Vagina (tissue), 2 donors: ENCODE measurements at regions not wholly inside any gene's neighbourhood (a gene's known extent, or its start where the extent isn't known, plus 50 kb on each side); places are given as distances from the start of the nearest gene placed in this dataset.

Source experiments
- DNase-seq, 2 donors: peaks; one replicate each; pipeline ENCODE4 v3.0.0-alpha.2; 2017; ENCODE audit errors: extremely low spot score in 2 of 2
- H3K27ac ChIP-seq: fragments of 200-600 bp; sonication (generic); one replicate; pipeline ENCODE4 v1.5.1; 2019
- H3K27me3 ChIP-seq: fragments of 200-600 bp; sonication (generic); one replicate; pipeline ENCODE4 v1.5.1; 2019
- H3K36me3 ChIP-seq, 2 donors: fragments of 200-600 bp; sonication (generic); one replicate each; pipeline ENCODE4 v1.5.1; 2017 to 2019
- H3K4me1 ChIP-seq: fragments of 200-600 bp; sonication (generic); one replicate; pipeline ENCODE4 v1.5.1; 2019
- H3K4me3 ChIP-seq, 2 donors: fragments of 200-600 bp; sonication (generic); 1 replicate in 1 of 2; 2 replicates in 1 of 2; pipeline ENCODE4 v1.5.1; 2016 to 2019
- H3K9me3 ChIP-seq: fragments of 200-600 bp; sonication (generic); one replicate; pipeline ENCODE4 v1.5.1; 2019
- CTCF ChIP-seq, 3 experiments: fragments of 450-650 bp in 2 of 3; fragments of 200-600 bp in 1 of 3; sonication (generic) in 1 of 3; IDR thresholded peaks; one replicate each; pipeline ENCODE4 v1.5.1; 2017 to 2019; ENCODE audit warnings: antibody characterized with exemption in 3 of 3, mild to moderate bottlenecking in 2 of 3, moderate library complexity in 2 of 3
- POLR2A ChIP-seq, 2 donors: fragments of 450-650 bp; IDR thresholded peaks; one replicate each; pipeline ENCODE4 v1.6.1; 2017; ENCODE audit warnings: antibody characterized with exemption in 2 of 2, mild to moderate bottlenecking in 2 of 2, moderate library complexity in 2 of 2
- POLR2AphosphoS5 ChIP-seq, 2 donors: sonication (generic); formaldehyde crosslinking; IDR thresholded peaks; one replicate each; pipeline ENCODE4 v1.9.0; 2017; ENCODE audit warnings: antibody characterized with exemption in 2 of 2, mild to moderate bottlenecking in 2 of 2, low read depth in 1 of 2; ENCODE audit not compliant: insufficient read depth in 1 of 2
- intact Hi-C: fragments of 100-400 bp; cut with DNase I; formaldehyde crosslinking; loops from one replicate; pipeline ENCODE4 v1.15.1; 2023

- Histone ChIP-seq H3K9me3 (no peaks in the 10 kb centered on the region), H3K4me3 (no peak overlapping the region), H3K27me3 (no peaks in the 10 kb centered on the region), H3K4me1 (no peaks in the 10 kb centered on the region), H3K27ac (no peak overlapping the region), H3K36me3 (no peaks in the 10 kb centered on the region)
- DNase-seq = no peak
- intact Hi-C loops = no loop called here
- TF ChIP-seq POLR2A (IDR thresholded peaks at IDR 0.05) (no peak), CTCF (IDR thresholded peaks at IDR 0.05) (no peak), POLR2AphosphoS5 (IDR thresholded peaks at IDR 0.05; ENCODE audit: insufficient read depth in 1 of 2, low read depth in 1 of 2) (no peak)
Measured at GRCh38 chr9:75649060-75649459, 241.4 kb upstream of the PCSK5 start.

- intact Hi-C loops = no loop called here
- H3K4me1 ChIP-seq = no peaks in the 10 kb centered on the region
- TF ChIP-seq POLR2A (IDR thresholded peaks at IDR 0.05) = no peak
- TF ChIP-seq CTCF (IDR thresholded peaks at IDR 0.05) = no peak
- TF ChIP-seq POLR2AphosphoS5 (IDR thresholded peaks at IDR 0.05; ENCODE audit: insufficient read depth in 1 of 2, low read depth in 1 of 2) = no peak
Measured at GRCh38 chr9:75651709-75652108, 238.8 kb upstream of the PCSK5 start.

GRCh38 chr9:75653335-75653734 is 237.1 kb upstream of the PCSK5 start:
- Histone ChIP-seq H3K4me3 (no peak overlapping the region), H3K9me3 (no peaks in the 10 kb centered on the region), H3K4me1 (no peaks in the 10 kb centered on the region), H3K27ac (no peak overlapping the region), H3K36me3 (no peaks in the 10 kb centered on the region), H3K27me3 (no peaks in the 10 kb centered on the region)
- DNase-seq = no peak
- intact Hi-C loops = no loop called here
- TF ChIP-seq POLR2A (IDR thresholded peaks at IDR 0.05) (no peak), POLR2AphosphoS5 (IDR thresholded peaks at IDR 0.05; ENCODE audit: insufficient read depth in 1 of 2, low read depth in 1 of 2) (no peak), CTCF (IDR thresholded peaks at IDR 0.05) (no peak)

More at GRCh38 chr9:75651709-75652108, 238.8 kb upstream of the PCSK5 start:
- no peaks in the 10 kb centered on the region for H3K27me3 ChIP-seq
- H3K4me3 ChIP-seq = no peak overlapping the region
- no peak for DNase-seq
- H3K27ac ChIP-seq = no peak overlapping the region
- H3K9me3 ChIP-seq = no peaks in the 10 kb centered on the region
- no peaks in the 10 kb centered on the region for H3K36me3 ChIP-seq

- intact Hi-C loops = no loop called here
- H3K36me3 ChIP-seq = no peaks in the 10 kb centered on the region
- DNase-seq = no peak
- H3K9me3 ChIP-seq = no peaks in the 10 kb centered on the region
- H3K4me1 ChIP-seq = no peaks in the 10 kb centered on the region
- no peak overlapping the region for H3K27ac ChIP-seq
- no peak for TF ChIP-seq POLR2A (IDR thresholded peaks at IDR 0.05)
- no peak for TF ChIP-seq POLR2AphosphoS5 (IDR thresholded peaks at IDR 0.05; ENCODE audit: insufficient read depth in 1 of 2, low read depth in 1 of 2)
- no peak overlapping the region for H3K4me3 ChIP-seq
- no peaks in the 10 kb centered on the region for H3K27me3 ChIP-seq
Measured at GRCh38 chr9:75653750-75654149, 236.7 kb upstream of the PCSK5 start.

- intact Hi-C loops = no loop called here
- DNase-seq = no peak
- no peaks in the 10 kb centered on the region for H3K27me3 ChIP-seq
- H3K4me1 ChIP-seq = no peaks in the 10 kb centered on the region
- TF ChIP-seq POLR2A (IDR thresholded peaks at IDR 0.05) (no peak), POLR2AphosphoS5 (IDR thresholded peaks at IDR 0.05; ENCODE audit: insufficient read depth in 1 of 2, low read depth in 1 of 2) (no peak), CTCF (IDR thresholded peaks at IDR 0.05) (no peak)
- H3K27ac ChIP-seq = no peak overlapping the region
- H3K4me3 ChIP-seq = no peak overlapping the region
- H3K9me3 ChIP-seq = no peaks in the 10 kb centered on the region
- no peaks in the 10 kb centered on the region for H3K36me3 ChIP-seq
Measured at GRCh38 chr9:75657015-75657414, 233.5 kb upstream of the PCSK5 start.
